GM23338 (cell line): ENCODE measurements at regions not wholly inside any gene's neighbourhood (a gene's known extent, or its start where the extent isn't known, plus 50 kb on each side); places are given as distances from the start of the nearest gene placed in this dataset.

ENCODE experiments used
- ATAC-seq: fragments of 200-7000 bp; cut with Tn5 transposase; 3 replicates; pipeline ENCODE4 v1.9.1; 2020
- DNase-seq: peaks from one replicate; pipeline ENCODE4 v3.0.0-alpha.2; 2015; ENCODE audit warnings: low spot score
- H2AFZ ChIP-seq: fragments of 200-600 bp; sonication (generic); 2 replicates; pipeline ENCODE4 v1.8.0; 2016; ENCODE audit warnings: antibody characterized with exemption, mild to moderate bottlenecking, moderate library complexity
- H3F3A ChIP-seq: fragments of 200-600 bp; sonication (generic); replicated peaks from 2 replicates; pipeline ENCODE4 v1.8.0; 2017; ENCODE audit warnings: antibody characterized with exemption, mixed run types, low read depth
- H3K27ac ChIP-seq: fragments of 200-600 bp; sonication (generic); 2 replicates; pipeline ENCODE4 v1.6.1; 2016; ENCODE audit warnings: low read depth
- H3K27me3 ChIP-seq: fragments of 200-600 bp; sonication (generic); 2 replicates; pipeline ENCODE4 v1.8.0; 2016; ENCODE audit warnings: mild to moderate bottlenecking, mixed run types, moderate library complexity; ENCODE audit not compliant: insufficient read depth
- H3K36me3 ChIP-seq: fragments of 200-600 bp; sonication (generic); 2 replicates; pipeline ENCODE4 v1.8.0; 2016; ENCODE audit warnings: mild to moderate bottlenecking; ENCODE audit not compliant: insufficient read depth
- H3K4me1 ChIP-seq: fragments of 200-600 bp; sonication (generic); 2 replicates; pipeline ENCODE4 v1.8.0; 2016; ENCODE audit warnings: mild to moderate bottlenecking, moderate library complexity; ENCODE audit not compliant: insufficient read depth
- H3K4me2 ChIP-seq: fragments of 200-600 bp; sonication (generic); 2 replicates; pipeline ENCODE4 v1.7.1; 2017; ENCODE audit warnings: mixed run types
- H3K4me3 ChIP-seq: fragments of 200-600 bp; sonication (generic); 2 replicates; pipeline ENCODE4 v1.6.1; 2016; ENCODE audit warnings: mixed run types
- H3K79me2 ChIP-seq: fragments of 200-600 bp; sonication (generic); replicated peaks from 2 replicates; pipeline ENCODE4 v1.8.0; 2017; ENCODE audit warnings: mild to moderate bottlenecking; ENCODE audit not compliant: insufficient read depth
- H3K9me2 ChIP-seq: fragments of 200-600 bp; sonication (generic); 2 replicates; pipeline ENCODE4 v1.8.0; 2017; ENCODE audit not compliant: insufficient read depth
- H4K20me1 ChIP-seq: fragments of 200-600 bp; sonication (generic); replicated peaks from 2 replicates; pipeline ENCODE4 v1.8.0; 2017; ENCODE audit warnings: mild to moderate bottlenecking; ENCODE audit not compliant: insufficient read depth
- H3K27ac Mint-ChIP-seq: 2 replicates; pipeline ENCODE4 v1.8.0; 2020; ENCODE audit warnings: inconsistent platforms, mild to moderate bottlenecking, moderate library complexity, mixed read lengths
- H3K27me3 Mint-ChIP-seq: 3 replicates; pipeline ENCODE4 v1.8.0; 2022; ENCODE audit warnings: low read depth, mild to moderate bottlenecking, moderate library complexity, mixed read lengths, inconsistent platforms; ENCODE audit not compliant: insufficient read depth, poor library complexity
- H3K36me3 Mint-ChIP-seq: 3 replicates; pipeline ENCODE4 v1.8.0; 2021; ENCODE audit warnings: low read depth, mild to moderate bottlenecking, inconsistent platforms, moderate library complexity, mixed read lengths
- H3K4me1 Mint-ChIP-seq: 3 replicates; pipeline ENCODE4 v1.8.0; 2020; ENCODE audit warnings: mild to moderate bottlenecking, inconsistent platforms, mixed read lengths
- H3K4me3 Mint-ChIP-seq: 3 replicates; pipeline ENCODE4 v1.8.0; 2021; ENCODE audit warnings: moderate library complexity, mild to moderate bottlenecking, inconsistent platforms, mixed read lengths
- H3K9me3 Mint-ChIP-seq: 3 replicates; pipeline ENCODE4 v1.8.0; 2020; ENCODE audit warnings: moderate library complexity, mild to moderate bottlenecking, inconsistent platforms, mixed read lengths
- CREB1 ChIP-seq: fragments of 250-450 bp; sonication (Bioruptor Pico); IDR thresholded peaks from 2 replicates; pipeline ENCODE4 v1.5.0; 2020; ENCODE audit warnings: low read depth, mild to moderate bottlenecking, moderate library complexity
- CTCF ChIP-seq, 2 experiments: fragments of 200-600 bp in 1 of 2; sonication (generic) in 1 of 2; conservative IDR thresholded peaks; 2 replicates each; pipeline versions ENCODE4 v1.5.1 to v1.6.1; 2016 to 2017; ENCODE audit warnings: antibody characterized with exemption in 2 of 2, low read depth in 2 of 2, mild to moderate bottlenecking in 2 of 2, moderate library complexity in 1 of 2
- ETS1 ChIP-seq: IDR thresholded peaks from 2 replicates; pipeline ENCODE4 v1.6.1; 2016; ENCODE audit warnings: antibody characterized with exemption
- EZH2 ChIP-seq: fragments of 200-600 bp; sonication (generic); IDR thresholded peaks from one replicate; pipeline ENCODE4 v1.8.0; 2017; ENCODE audit warnings: antibody characterized with exemption, mild to moderate bottlenecking, low read depth; ENCODE audit not compliant: unreplicated experiment
- EZH2phosphoT487 ChIP-seq: fragments of 200-600 bp; sonication (generic); IDR thresholded peaks from one replicate; pipeline ENCODE4 v1.8.1; 2018; ENCODE audit warnings: antibody characterized with exemption; ENCODE audit not compliant: unreplicated experiment
- JUNB ChIP-seq: IDR thresholded peaks from one replicate; pipeline ENCODE4 v1.6.1; 2016; ENCODE audit warnings: antibody characterized with exemption; ENCODE audit not compliant: unreplicated experiment
- NANOG ChIP-seq: IDR thresholded peaks from 2 replicates; pipeline ENCODE4 v1.6.1; 2016; ENCODE audit warnings: antibody characterized with exemption, borderline replicate concordance
- POLR2AphosphoS5 ChIP-seq: IDR thresholded peaks from 2 replicates; pipeline ENCODE4 v1.6.1; 2016; ENCODE audit warnings: antibody characterized with exemption, low read depth
- REST ChIP-seq: IDR thresholded peaks from one replicate; pipeline ENCODE4 v1.6.1; 2018; ENCODE audit warnings: antibody characterized with exemption; ENCODE audit not compliant: unreplicated experiment
- STAT1 ChIP-seq: IDR thresholded peaks from one replicate; pipeline ENCODE4 v1.6.1; 2016; ENCODE audit warnings: antibody characterized with exemption; ENCODE audit not compliant: unreplicated experiment
- ZNF114 ChIP-seq: fragments of 250-450 bp; sonication (Bioruptor Pico); IDR thresholded peaks from 2 replicates; pipeline ENCODE4 v1.5.0; 2020; ENCODE audit warnings: mild to moderate bottlenecking, moderate library complexity
- ZNF331 ChIP-seq: fragments of 250-450 bp; sonication (Bioruptor Pico); IDR thresholded peaks from 2 replicates; pipeline ENCODE4 v1.5.0; 2020; ENCODE audit warnings: low read depth, mild to moderate bottlenecking, moderate library complexity
- ZNF462 ChIP-seq: fragments of 250-450 bp; sonication (Bioruptor Pico); IDR thresholded peaks from 2 replicates; pipeline ENCODE4 v1.5.0; 2020; ENCODE audit warnings: mild to moderate bottlenecking, moderate library complexity

GRCh38 chr4:75321484-75321883, 192.7 kb downstream of the RCHY1 start:
- no peak overlapping the region for H3K27ac Mint-ChIP-seq
- no peaks in the 10 kb centered on the region for H3K79me2 ChIP-seq
- no peak overlapping the region for H3K4me2 ChIP-seq
- no peaks in the 10 kb centered on the region for H4K20me1 ChIP-seq
- H3K27me3 ChIP-seq = no peaks in the 10 kb centered on the region
- no peaks in the 10 kb centered on the region for H3F3A ChIP-seq
- H3K4me3 ChIP-seq = no peak overlapping the region
- no peak overlapping the region for H3K27ac ChIP-seq
- H3K4me1 Mint-ChIP-seq = peaks cover 16% of the 10 kb centered on the region
- ATAC-seq = no peak
- H2AFZ ChIP-seq = 0 out of 2 replicates have a peak overlapping the region, but pooled peaks have one; percentile 44
- no peak for DNase-seq
- peaks cover 17% of the 10 kb centered on the region for H3K9me3 Mint-ChIP-seq
- no peaks in the 10 kb centered on the region for H3K9me2 ChIP-seq
- no peaks in the 10 kb centered on the region for H3K36me3 Mint-ChIP-seq
- H3K4me3 Mint-ChIP-seq = no peak overlapping the region
- H3K36me3 ChIP-seq = no peaks in the 10 kb centered on the region
- H3K4me1 ChIP-seq = peaks cover 11% of the 10 kb centered on the region
- no peak for TF ChIP-seq EZH2
- TF ChIP-seq ETS1 = no peak
- TF ChIP-seq ZNF331 (CRISPR knock-in tag) = no peak
- TF ChIP-seq ZNF114 (CRISPR knock-in tag) = no peak
- no peak for TF ChIP-seq STAT1
- no peak for TF ChIP-seq ZNF462 (CRISPR knock-in tag)
- no peak for TF ChIP-seq REST
- TF ChIP-seq POLR2AphosphoS5 = no peak
- TF ChIP-seq EZH2phosphoT487 = no peak
- TF ChIP-seq NANOG = no peak
- TF ChIP-seq CTCF (conservative IDR thresholded peaks at IDR 0.05; ENCODE audit: low read depth in 2 of 2) = no peak
- TF ChIP-seq CREB1 (CRISPR knock-in tag) = no peak
- TF ChIP-seq JUNB = no peak
- H3K27me3 Mint-ChIP-seq = no peaks in the 10 kb centered on the region
